Retinal pigment epithelial cell (primary cell): ENCODE measurements at regions not wholly inside any gene's neighbourhood (a gene's known extent, or its start where the extent isn't known, plus 50 kb on each side); places are given as distances from the start of the nearest gene placed in this dataset.

Experiments used
- DNase-seq: peaks from one replicate; pipeline ENCODE4 v3.0.0-alpha.2; 2010; ENCODE audit warnings: low read depth
- H3K4me3 ChIP-seq: 2 replicates; pipeline ENCODE4 v1.5.1; 2011; ENCODE audit warnings: mild to moderate bottlenecking, low read length, control low read depth, moderate library complexity
- CTCF ChIP-seq: conservative IDR thresholded peaks from 2 replicates; pipeline ENCODE4 v1.5.1; 2011; ENCODE audit warnings: low read depth, low read length, control low read depth, inconsistent platforms

- no peak overlapping the region for H3K4me3 ChIP-seq
- DNase-seq = no peak
- no peak for TF ChIP-seq CTCF
These were observed 207.5 kb downstream of the IRX2 start for GRCh38 chr5:2544003-2544402.

GRCh38 chr5:2542821-2543220 lies 208.7 kb downstream of the IRX2 start:
- no peak overlapping the region for H3K4me3 ChIP-seq
- DNase-seq = no peak
- TF ChIP-seq CTCF = no peak

- H3K4me3 ChIP-seq = no peak overlapping the region
- no peak for TF ChIP-seq CTCF
- no peak for DNase-seq
These were observed 209.5 kb downstream of the IRX2 start for GRCh38 chr5:2542026-2542425.

GRCh38 chr5:2538169-2538568 lies 213.3 kb downstream of the IRX2 start:
- H3K4me3 ChIP-seq = no peak overlapping the region
- DNase-seq = no peak
- no peak for TF ChIP-seq CTCF

- no peak for TF ChIP-seq CTCF
- no peak for DNase-seq
- H3K4me3 ChIP-seq = no peak overlapping the region
These were observed 213.9 kb downstream of the IRX2 start for GRCh38 chr5:2537378-2538145.

- H3K4me3 ChIP-seq = no peak overlapping the region
- no peak for DNase-seq
- TF ChIP-seq CTCF = no peak
These were observed 214.7 kb downstream of the IRX2 start for GRCh38 chr5:2536632-2537377.

GRCh38 chr5:2534970-2535369 lies 216.5 kb downstream of the IRX2 start:
- H3K4me3 ChIP-seq = no peak overlapping the region
- TF ChIP-seq CTCF = no peak
- DNase-seq = no peak
